ENCODE measurements at regions not wholly inside any gene's neighbourhood (a gene's known extent, or its start where the extent isn't known, plus 50 kb on each side); places are given as distances from the start of the nearest gene placed in this dataset.

DNA sequence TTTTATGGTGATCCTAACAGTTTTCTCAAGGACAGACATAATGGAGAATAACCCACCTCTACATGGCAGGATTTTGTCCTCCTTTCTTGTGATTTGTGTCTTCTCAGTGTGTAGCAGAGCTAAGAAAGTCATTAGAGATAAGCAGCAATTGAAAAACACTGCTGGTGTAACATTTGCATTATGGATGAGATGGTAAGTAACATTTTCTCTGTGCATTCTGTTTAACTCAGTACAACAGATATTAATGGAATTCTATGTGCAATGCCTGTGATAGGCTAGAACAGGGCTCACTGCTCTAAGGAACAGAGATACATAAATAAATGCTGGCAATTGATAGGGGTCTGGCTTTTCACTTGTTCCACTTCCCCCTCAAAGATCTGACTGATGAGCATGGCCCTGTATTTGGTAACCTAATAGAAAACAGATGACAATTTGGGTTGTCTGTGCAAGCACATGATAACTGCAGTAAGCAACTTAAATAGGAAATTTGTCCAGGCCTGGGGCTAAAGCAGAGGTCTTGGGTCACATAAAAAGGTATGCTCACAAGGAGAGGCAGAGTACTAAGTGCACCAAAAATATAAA lies 560.3 kb upstream of the POM121L12 start:
- H3K4me3 ChIP-seq (ENCODE audit: low read depth, low read length) = no peak overlapping the region
- TF ChIP-seq, protein P1, sequence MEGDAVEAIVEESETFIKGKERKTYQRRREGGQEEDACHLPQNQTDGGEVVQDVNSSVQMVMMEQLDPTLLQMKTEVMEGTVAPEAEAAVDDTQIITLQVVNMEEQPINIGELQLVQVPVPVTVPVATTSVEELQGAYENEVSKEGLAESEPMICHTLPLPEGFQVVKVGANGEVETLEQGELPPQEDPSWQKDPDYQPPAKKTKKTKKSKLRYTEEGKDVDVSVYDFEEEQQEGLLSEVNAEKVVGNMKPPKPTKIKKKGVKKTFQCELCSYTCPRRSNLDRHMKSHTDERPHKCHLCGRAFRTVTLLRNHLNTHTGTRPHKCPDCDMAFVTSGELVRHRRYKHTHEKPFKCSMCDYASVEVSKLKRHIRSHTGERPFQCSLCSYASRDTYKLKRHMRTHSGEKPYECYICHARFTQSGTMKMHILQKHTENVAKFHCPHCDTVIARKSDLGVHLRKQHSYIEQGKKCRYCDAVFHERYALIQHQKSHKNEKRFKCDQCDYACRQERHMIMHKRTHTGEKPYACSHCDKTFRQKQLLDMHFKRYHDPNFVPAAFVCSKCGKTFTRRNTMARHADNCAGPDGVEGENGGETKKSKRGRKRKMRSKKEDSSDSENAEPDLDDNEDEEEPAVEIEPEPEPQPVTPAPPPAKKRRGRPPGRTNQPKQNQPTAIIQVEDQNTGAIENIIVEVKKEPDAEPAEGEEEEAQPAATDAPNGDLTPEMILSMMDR (IDR thresholded peaks at IDR 0.05; ENCODE audit: low read depth, low read length) = no peak
- in situ Hi-C loops (cut with HindIII; ENCODE audit: low sequenced_read_pairs) = no loop called here
- DNase-seq (ENCODE audit: low read depth, low spot score) = no peak

- in situ Hi-C loops (cut with HindIII; ENCODE audit: low sequenced_read_pairs) = no loop called here
- TF ChIP-seq, protein P1 (IDR thresholded peaks at IDR 0.05; ENCODE audit: low read depth, low read length) = no peak
- DNase-seq (ENCODE audit: low read depth, low spot score) = no peak
- H3K4me3 ChIP-seq (ENCODE audit: low read depth, low read length) = no peak overlapping the region
These were observed 561.7 kb upstream of the POM121L12 start for GRCh38 chr7:52473756-52474155.

GRCh38 chr7:52472006-52472620 lies 563.3 kb upstream of the POM121L12 start:
- TF ChIP-seq, protein P1 (IDR thresholded peaks at IDR 0.05; ENCODE audit: low read depth, low read length) = no peak
- in situ Hi-C loops (cut with HindIII; ENCODE audit: low sequenced_read_pairs) = no loop called here
- no peak for DNase-seq (ENCODE audit: low read depth, low spot score)
- H3K4me3 ChIP-seq (ENCODE audit: low read depth, low read length) = no peak overlapping the region

DNA sequence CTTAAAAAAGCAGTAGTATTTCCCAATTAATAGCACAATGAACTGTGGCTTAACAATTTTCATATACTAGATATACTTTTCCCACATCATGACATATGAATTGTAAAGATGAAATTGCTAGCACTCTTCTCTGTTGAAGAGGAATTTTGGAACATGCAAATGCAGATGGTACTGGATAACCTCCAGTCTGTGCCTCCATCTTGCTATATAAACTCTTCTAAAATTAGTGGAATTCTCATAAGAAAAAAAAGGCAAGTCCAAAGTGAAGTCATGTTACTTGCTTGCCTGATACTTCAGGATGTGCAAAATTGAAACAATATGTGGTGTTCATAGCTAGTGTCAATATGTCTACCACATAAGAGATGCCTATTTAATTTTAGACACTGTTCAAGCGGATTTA lies 570.2 kb upstream of the POM121L12 start:
- in situ Hi-C loops (cut with HindIII; ENCODE audit: low sequenced_read_pairs) = no loop called here
- TF ChIP-seq, protein P1 (IDR thresholded peaks at IDR 0.05; ENCODE audit: low read depth, low read length) = no peak
- no peak overlapping the region for H3K4me3 ChIP-seq (ENCODE audit: low read depth, low read length)
- DNase-seq (ENCODE audit: low read depth, low spot score) = no peak

DNA sequence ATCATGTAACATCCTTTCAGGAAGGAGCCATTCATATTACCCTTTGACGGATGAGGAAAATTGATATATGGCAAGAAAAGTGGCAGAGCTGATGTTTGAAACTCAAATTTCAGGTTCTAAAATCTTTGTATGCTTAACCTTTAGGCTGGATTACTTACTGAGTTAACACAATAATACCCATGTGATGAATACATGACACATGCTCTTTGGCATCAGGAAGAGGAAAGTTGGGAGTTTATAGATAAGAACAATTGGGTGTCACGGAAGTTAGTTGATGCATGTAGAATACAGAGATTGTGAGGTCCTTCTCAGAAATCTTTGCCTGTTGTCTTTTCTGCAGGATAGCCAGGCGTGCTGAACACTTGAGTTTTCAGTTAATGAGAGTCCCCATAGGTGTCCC lies 572.1 kb upstream of the POM121L12 start:
- DNase-seq (ENCODE audit: low read depth, low spot score) = no peak
- no peak overlapping the region for H3K4me3 ChIP-seq (ENCODE audit: low read depth, low read length)
- in situ Hi-C loops (cut with HindIII; ENCODE audit: low sequenced_read_pairs) = no loop called here
- TF ChIP-seq, protein P1 (IDR thresholded peaks at IDR 0.05; ENCODE audit: low read depth, low read length) = no peak

DNA sequence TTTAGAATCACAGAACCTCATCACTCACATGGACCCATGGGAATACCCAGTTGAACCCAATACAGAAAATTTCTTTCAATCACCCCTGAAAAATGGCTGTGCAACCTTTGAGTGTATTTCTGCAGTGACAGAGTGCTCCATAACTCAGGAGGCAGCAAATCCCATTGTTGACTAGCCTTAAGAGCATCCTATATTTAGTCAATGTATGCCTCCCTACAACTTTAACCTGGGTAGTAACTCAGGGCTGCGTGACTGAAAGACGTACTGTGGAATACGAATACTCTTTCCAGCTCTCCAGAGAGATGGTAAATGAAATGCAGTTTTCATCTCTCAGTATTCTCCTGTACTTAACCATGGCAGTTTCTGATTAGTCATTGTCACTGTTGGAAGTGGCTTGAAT lies 573.0 kb upstream of the POM121L12 start:
- TF ChIP-seq, protein P1 (IDR thresholded peaks at IDR 0.05; ENCODE audit: low read depth, low read length) = no peak
- no peak overlapping the region for H3K4me3 ChIP-seq (ENCODE audit: low read depth, low read length)
- in situ Hi-C loops (cut with HindIII; ENCODE audit: low sequenced_read_pairs) = no loop called here
- no peak for DNase-seq (ENCODE audit: low read depth, low spot score)
